ENCODE measurements at regions not wholly inside any gene's neighbourhood (a gene's known extent, or its start where the extent isn't known, plus 50 kb on each side); places are given as distances from the start of the nearest gene placed in this dataset.
"Not testable (repeated sequence)": the region's sequence is repeated elsewhere in the genome, so short reads cannot be mapped to it uniquely, and the experiment has no call there.

GRCh38 chr2:111526041-111526639 is 357.9 kb downstream of the ANAPC1 start:
- not testable (repeated sequence) for TF ChIP-seq CTCF, POLR2AphosphoS5 (IDR thresholded peaks at IDR 0.05)
